ENCODE measurements at regions not wholly inside any gene's neighbourhood (a gene's known extent, or its start where the extent isn't known, plus 50 kb on each side); places are given as distances from the start of the nearest gene placed in this dataset.

DNA sequence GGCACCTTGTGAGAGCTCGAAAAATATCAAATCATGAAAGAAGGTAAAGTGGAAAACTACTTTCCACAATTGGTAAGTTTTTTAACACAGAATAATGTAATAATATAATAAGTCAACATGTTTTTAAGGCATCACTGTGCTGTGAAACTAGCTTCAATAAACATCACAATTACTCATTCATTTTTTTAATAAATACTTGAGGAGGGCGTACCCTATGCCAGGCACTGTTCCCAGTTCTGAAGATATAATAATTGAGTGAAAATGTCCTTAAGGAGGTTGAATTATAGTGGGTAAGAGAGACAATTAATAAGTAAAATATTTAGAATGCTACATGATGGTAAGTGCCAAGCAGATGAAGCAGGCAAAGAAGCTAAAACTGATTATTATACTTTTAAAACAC, 381.4 kb downstream of the ELAVL2 start:
- Mint-ChIP-seq H3K27me3 (no peaks in the 10 kb centered on the region), H3K36me3 (ENCODE audit: insufficient read depth) (no peaks in the 10 kb centered on the region), H3K4me3 (ENCODE audit: low read depth) (no peak overlapping the region), H3K9me3 (ENCODE audit: low read depth) (peaks cover 3% of the 10 kb centered on the region), H3K27ac (no peak overlapping the region), H3K4me1 (ENCODE audit: low read depth) (no peaks in the 10 kb centered on the region)
- DNase-seq (ENCODE audit: low spot score, unreplicated experiment), result no peak
- TF ChIP-seq, protein P1, sequence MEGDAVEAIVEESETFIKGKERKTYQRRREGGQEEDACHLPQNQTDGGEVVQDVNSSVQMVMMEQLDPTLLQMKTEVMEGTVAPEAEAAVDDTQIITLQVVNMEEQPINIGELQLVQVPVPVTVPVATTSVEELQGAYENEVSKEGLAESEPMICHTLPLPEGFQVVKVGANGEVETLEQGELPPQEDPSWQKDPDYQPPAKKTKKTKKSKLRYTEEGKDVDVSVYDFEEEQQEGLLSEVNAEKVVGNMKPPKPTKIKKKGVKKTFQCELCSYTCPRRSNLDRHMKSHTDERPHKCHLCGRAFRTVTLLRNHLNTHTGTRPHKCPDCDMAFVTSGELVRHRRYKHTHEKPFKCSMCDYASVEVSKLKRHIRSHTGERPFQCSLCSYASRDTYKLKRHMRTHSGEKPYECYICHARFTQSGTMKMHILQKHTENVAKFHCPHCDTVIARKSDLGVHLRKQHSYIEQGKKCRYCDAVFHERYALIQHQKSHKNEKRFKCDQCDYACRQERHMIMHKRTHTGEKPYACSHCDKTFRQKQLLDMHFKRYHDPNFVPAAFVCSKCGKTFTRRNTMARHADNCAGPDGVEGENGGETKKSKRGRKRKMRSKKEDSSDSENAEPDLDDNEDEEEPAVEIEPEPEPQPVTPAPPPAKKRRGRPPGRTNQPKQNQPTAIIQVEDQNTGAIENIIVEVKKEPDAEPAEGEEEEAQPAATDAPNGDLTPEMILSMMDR (IDR thresholded peaks at IDR 0.05; ENCODE audit: unreplicated experiment), result no peak

DNA sequence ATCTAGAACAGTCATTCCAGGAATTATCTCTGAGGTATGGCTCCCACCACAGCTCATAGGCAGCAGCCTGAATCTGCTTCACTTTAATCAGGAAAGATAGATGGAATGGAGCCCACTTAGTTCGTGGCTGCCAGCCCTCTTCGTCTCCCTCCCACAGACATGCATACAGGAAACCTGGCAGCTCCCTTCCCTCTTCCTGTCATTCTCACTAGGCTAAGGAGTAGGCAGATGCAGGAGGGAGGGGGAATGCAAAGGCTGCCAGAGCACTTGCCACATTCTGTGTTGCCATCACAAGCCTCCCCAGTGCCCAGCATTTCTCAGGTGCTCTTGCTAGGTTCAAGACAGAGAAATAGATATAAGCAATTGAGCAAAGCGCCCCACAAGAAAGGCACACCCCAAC, 378.9 kb downstream of the ELAVL2 start:
- H3K4me3 Mint-ChIP-seq (ENCODE audit: low read depth), result no peak overlapping the region
- TF ChIP-seq, protein P1 (IDR thresholded peaks at IDR 0.05; ENCODE audit: unreplicated experiment), result no peak
- no peaks in the 10 kb centered on the region for H3K4me1 Mint-ChIP-seq (ENCODE audit: low read depth)
- H3K9me3 Mint-ChIP-seq (ENCODE audit: low read depth), result no peaks in the 10 kb centered on the region
- H3K36me3 Mint-ChIP-seq (ENCODE audit: insufficient read depth), result no peaks in the 10 kb centered on the region
- no peaks in the 10 kb centered on the region for H3K27me3 Mint-ChIP-seq
- DNase-seq (ENCODE audit: low spot score, unreplicated experiment), result no peak
- H3K27ac Mint-ChIP-seq, result no peak overlapping the region

DNA sequence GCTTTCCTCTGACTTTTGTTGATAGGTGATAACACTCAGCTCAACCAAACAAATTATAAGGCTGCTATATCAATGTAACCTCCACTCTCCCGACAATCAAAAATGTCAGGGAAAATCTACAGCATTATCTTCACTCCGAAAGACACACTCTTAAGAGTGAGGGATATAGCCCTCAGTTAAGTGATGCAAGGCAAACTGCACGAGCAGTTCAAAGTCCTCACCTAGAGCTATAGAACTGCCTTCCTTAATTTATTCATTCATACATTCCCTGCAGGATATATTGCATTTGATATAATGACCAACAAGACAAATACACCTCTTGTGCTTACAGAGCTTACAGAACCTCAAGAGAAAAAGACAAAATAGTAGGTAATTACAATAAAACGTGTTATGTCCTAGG, 378.1 kb downstream of the ELAVL2 start:
- no peak for DNase-seq (ENCODE audit: low spot score, unreplicated experiment)
- H3K27me3 Mint-ChIP-seq, result no peaks in the 10 kb centered on the region
- H3K4me3 Mint-ChIP-seq (ENCODE audit: low read depth), result no peak overlapping the region
- TF ChIP-seq, protein P1 (IDR thresholded peaks at IDR 0.05; ENCODE audit: unreplicated experiment), result no peak
- no peak overlapping the region for H3K27ac Mint-ChIP-seq
- no peaks in the 10 kb centered on the region for H3K36me3 Mint-ChIP-seq (ENCODE audit: insufficient read depth)
- H3K4me1 Mint-ChIP-seq (ENCODE audit: low read depth), result no peaks in the 10 kb centered on the region
- H3K9me3 Mint-ChIP-seq (ENCODE audit: low read depth), result no peaks in the 10 kb centered on the region

DNA sequence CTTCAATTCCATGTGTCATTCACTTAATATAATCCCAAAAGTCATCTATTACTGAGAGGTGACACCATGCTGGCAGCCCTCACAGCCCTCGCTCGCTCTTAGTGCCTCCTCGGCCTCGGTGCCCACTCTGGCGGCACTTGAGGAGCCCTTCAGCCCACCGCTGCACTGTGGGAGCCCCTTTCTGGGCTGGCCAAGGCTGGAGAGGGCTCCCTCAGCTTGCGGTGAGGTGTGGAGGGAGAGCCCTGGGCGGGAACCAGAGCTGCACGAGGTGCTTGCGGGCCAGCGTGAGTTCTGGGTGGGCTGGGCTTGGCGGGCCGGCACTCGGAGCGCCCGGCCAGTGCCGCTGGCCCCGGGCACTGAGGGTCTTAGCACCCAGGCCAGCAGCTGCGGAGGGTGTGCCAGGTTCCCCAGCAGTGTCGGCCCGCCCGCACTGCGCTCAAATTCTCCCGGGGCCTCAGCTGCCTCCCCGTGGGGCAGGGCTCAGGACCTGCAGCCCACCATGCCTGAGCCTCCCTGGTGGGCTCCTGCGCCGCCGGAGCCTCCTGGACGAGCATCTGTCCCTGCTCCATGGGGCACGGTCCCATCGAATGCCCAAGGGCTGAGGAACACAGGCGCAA, 374.1 kb downstream of the ELAVL2 start:
- Mint-ChIP-seq H3K9me3 (ENCODE audit: low read depth) (no peaks in the 10 kb centered on the region), H3K4me1 (ENCODE audit: low read depth) (no peaks in the 10 kb centered on the region), H3K36me3 (ENCODE audit: insufficient read depth) (no peaks in the 10 kb centered on the region), H3K27ac (no peak overlapping the region), H3K27me3 (no peaks in the 10 kb centered on the region), H3K4me3 (ENCODE audit: low read depth) (no peak overlapping the region)
- TF ChIP-seq, protein P1 (IDR thresholded peaks at IDR 0.05; ENCODE audit: unreplicated experiment), result no peak
- no peak for DNase-seq (ENCODE audit: low spot score, unreplicated experiment)

DNA sequence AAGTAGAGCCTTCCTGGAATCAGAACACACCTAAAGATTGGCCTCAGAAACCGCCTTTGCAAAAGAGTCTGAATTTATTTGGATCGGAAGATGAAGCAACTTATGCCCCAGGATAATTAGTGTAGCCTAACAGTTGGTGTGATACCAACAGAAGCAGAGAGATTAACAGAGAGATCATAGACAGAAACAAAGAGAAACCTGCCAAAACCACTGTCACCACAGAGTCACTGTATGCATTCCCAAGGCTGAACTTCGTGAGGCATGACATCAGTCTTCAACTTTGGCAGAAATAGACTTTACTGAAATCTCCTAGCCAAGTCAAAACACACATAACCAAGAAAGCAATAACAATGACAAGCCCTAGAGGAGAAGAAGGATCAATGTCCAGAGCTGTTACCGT, 361.8 kb downstream of the ELAVL2 start:
- no peak overlapping the region for H3K4me3 Mint-ChIP-seq (ENCODE audit: low read depth)
- H3K27ac Mint-ChIP-seq, result no peak overlapping the region
- H3K36me3 Mint-ChIP-seq (ENCODE audit: insufficient read depth), result no peaks in the 10 kb centered on the region
- DNase-seq (ENCODE audit: low spot score, unreplicated experiment), result no peak
- peaks cover 4% of the 10 kb centered on the region for H3K9me3 Mint-ChIP-seq (ENCODE audit: low read depth)
- no peaks in the 10 kb centered on the region for H3K27me3 Mint-ChIP-seq
- TF ChIP-seq, protein P1 (IDR thresholded peaks at IDR 0.05; ENCODE audit: unreplicated experiment), result no peak
- no peaks in the 10 kb centered on the region for H3K4me1 Mint-ChIP-seq (ENCODE audit: low read depth)

All from progenitor cell of endocrine pancreas (in vitro differentiated cells).